Right lobe of liver (tissue), 6 donors: ENCODE measurements at regions not wholly inside any gene's neighbourhood (a gene's known extent, or its start where the extent isn't known, plus 50 kb on each side); places are given as distances from the start of the nearest gene placed in this dataset.

ENCODE experiments used
- ATAC-seq, 4 donors: fragments of 200-7000 bp; cut with Tn5 transposase; one replicate each; pipeline ENCODE4 v1.9.1; 2020; ENCODE audit warnings: mild to moderate bottlenecking in 4 of 4, moderate library complexity in 4 of 4
- DNase-seq, 3 donors: peaks; one replicate each; pipeline ENCODE4 v3.0.0-alpha.2; 2020
- H3K27ac ChIP-seq, 3 donors: fragments of 200-600 bp; one replicate each; pipeline ENCODE4 v1.8.0; 2022
- H3K27me3 ChIP-seq, 2 donors: fragments of 200-600 bp; one replicate each; pipeline ENCODE4 v1.8.0; 2022
- H3K36me3 ChIP-seq, 4 donors: fragments of 200-600 bp; sonication (generic) in 1 of 4; one replicate each; pipeline versions ENCODE4 v1.5.1 to v1.8.0; 2017 to 2022; ENCODE audit warnings: control low read depth in 1 of 4
- H3K4me1 ChIP-seq, 4 donors: fragments of 200-600 bp; sonication (generic) in 1 of 4; one replicate each; pipeline versions ENCODE4 v1.5.1 to v1.8.0; 2017 to 2022; ENCODE audit warnings: control low read depth in 1 of 4
- H3K4me3 ChIP-seq, 3 donors: fragments of 200-600 bp; one replicate each; pipeline ENCODE4 v1.8.0; 2022
- H3K9me3 ChIP-seq, 4 donors: fragments of 200-600 bp; sonication (generic) in 1 of 4; one replicate each; pipeline versions ENCODE4 v1.5.1 to v1.8.0; 2017 to 2022; ENCODE audit warnings: control low read depth in 1 of 4
- CTCF ChIP-seq, 4 donors: fragments of 200-600 bp in 3 of 4; fragments of 450-650 bp in 1 of 4; IDR thresholded peaks; one replicate each; pipeline versions ENCODE4 v1.5.1 to v1.8.0; 2016 to 2022; ENCODE audit warnings: antibody characterized with exemption in 4 of 4, mild to moderate bottlenecking in 2 of 4
- POLR2A ChIP-seq: fragments of 450-650 bp; IDR thresholded peaks from one replicate; pipeline ENCODE4 v1.6.1; 2017; ENCODE audit warnings: antibody characterized with exemption, mild to moderate bottlenecking
- WGBS: methylation state at CpG from one replicate; pipeline ENCODE4 v1.1.6; 2018; ENCODE audit warnings: low coverage, low lambda C conversion rate; ENCODE audit not compliant: insufficient coverage; ENCODE audit errors: missing lambda C conversion rate; 5-methylcytosine and 5-hydroxymethylcytosine counted together
- intact Hi-C, 2 donors: fragments of 100-400 bp; cut with DNase I; formaldehyde crosslinking; loops; one replicate each; pipeline versions ENCODE4 v1.11.2 to v1.14.1; 2022
- donor health status: DM: no; HTN: yes; CAD: no.
- donor health status: DM: no; HTN: no; CAD: no.
- donor health status: DM: no; HTN: no; CAD: no.
- donor health status: DM: no; HTN: yes; CAD: no.
- donor health status: DM: no; HTN: yes; CAD: no.

GRCh38 chr2:237193436-237193835, 107.7 kb downstream of the COPS8 start:
- DNase-seq (no peak), ATAC-seq (peak in 1 of 4 donors; percentile 20)
- Histone ChIP-seq H3K4me3 (no peak overlapping the region), H3K27ac (no peak overlapping the region), H3K27me3 (no peaks in the 10 kb centered on the region), H3K4me1 (no peaks in the 10 kb centered on the region), H3K9me3 (no peaks in the 10 kb centered on the region), H3K36me3 (no peaks in the 10 kb centered on the region)
- WGBS, result 84% methylated on average over 7 of the region's 7 CpGs
- TF ChIP-seq CTCF (IDR thresholded peaks at IDR 0.05) (no peak), POLR2A (no peak)
- intact Hi-C loops, result no loop called here

GRCh38 chr2:237194081-237194480, 108.4 kb downstream of the COPS8 start:
- TF ChIP-seq POLR2A (no peak), CTCF (IDR thresholded peaks at IDR 0.05) (no peak)
- no peaks in the 10 kb centered on the region for H3K27me3 ChIP-seq
- intact Hi-C loops, result no loop called here
- no peak for DNase-seq
- ATAC-seq, result peak in 1 of 4 donors; percentile 19
- H3K27ac ChIP-seq, result no peak overlapping the region
- no peaks in the 10 kb centered on the region for H3K9me3 ChIP-seq
- H3K4me3 ChIP-seq, result no peak overlapping the region
- H3K36me3 ChIP-seq, result no peaks in the 10 kb centered on the region
- H3K4me1 ChIP-seq, result no peaks in the 10 kb centered on the region
- WGBS, result no CpG with 5 or more reads among the region's 5 CpGs

GRCh38 chr2:237194906-237195305, 109.2 kb downstream of the COPS8 start:
- no peak overlapping the region for H3K4me3 ChIP-seq
- no peaks in the 10 kb centered on the region for H3K27me3 ChIP-seq
- no peaks in the 10 kb centered on the region for H3K36me3 ChIP-seq
- TF ChIP-seq CTCF (IDR thresholded peaks at IDR 0.05) (no peak), POLR2A (no peak)
- intact Hi-C loops, result no loop called here
- no peak for ATAC-seq
- no peak for DNase-seq
- H3K4me1 ChIP-seq, result no peaks in the 10 kb centered on the region
- no peak overlapping the region for H3K27ac ChIP-seq
- no peaks in the 10 kb centered on the region for H3K9me3 ChIP-seq
- 70% methylated on average over 3 of the region's 6 CpGs for WGBS

GRCh38 chr2:237195396-237196120, 109.9 kb downstream of the COPS8 start:
- no peaks in the 10 kb centered on the region for H3K27me3 ChIP-seq
- H3K4me1 ChIP-seq, result no peaks in the 10 kb centered on the region
- H3K36me3 ChIP-seq, result no peaks in the 10 kb centered on the region
- DNase-seq (no peak), ATAC-seq (no peak)
- intact Hi-C loops, result no loop called here
- WGBS, result 64% methylated on average over 7 of the region's 10 CpGs
- H3K4me3 ChIP-seq, result no peak overlapping the region
- H3K27ac ChIP-seq, result no peak overlapping the region
- TF ChIP-seq POLR2A, result no peak
- no peak for TF ChIP-seq CTCF (IDR thresholded peaks at IDR 0.05)
- no peaks in the 10 kb centered on the region for H3K9me3 ChIP-seq
